ENCODE measurements at regions not wholly inside any gene's neighbourhood (a gene's known extent, or its start where the extent isn't known, plus 50 kb on each side); places are given as distances from the start of the nearest gene placed in this dataset.

GRCh38 chr6:168803874-168804273 is 362.9 kb downstream of the SMOC2 start:
- no peak for TF ChIP-seq CTCF (conservative IDR thresholded peaks at IDR 0.05 in 1 of 2, IDR thresholded peaks at IDR 0.05 in 1 of 2; ENCODE audit: extremely low read depth in 1 of 2, insufficient read depth in 1 of 2, low read depth in 1 of 2, low read length in 2 of 2)
- no peak for TF ChIP-seq EZH2 (IDR thresholded peaks at IDR 0.05; ENCODE audit: borderline replicate concordance, low read length)

Data from mammary epithelial cell (primary cell).